OCI-LY7 (cell line): ENCODE measurements at regions not wholly inside any gene's neighbourhood (a gene's known extent, or its start where the extent isn't known, plus 50 kb on each side); places are given as distances from the start of the nearest gene placed in this dataset.

Experiments
- EZH2phosphoT487 ChIP-seq: fragments of 200-600 bp; sonication (generic); IDR thresholded peaks from 2 replicates; pipeline ENCODE4 v1.6.1; 2018; ENCODE audit warnings: low read depth, borderline replicate concordance, mild to moderate bottlenecking, mixed run types, antibody characterized with exemption, low read length, moderate library complexity, mixed read lengths
- TF ChIP-seq, protein P1 (sequence below): fragments of 200-600 bp; sonication (generic); conservative IDR thresholded peaks from 2 replicates; pipeline ENCODE4 v1.5.1; 2014; ENCODE audit warnings: mild to moderate bottlenecking, antibody characterized with exemption, low read length, moderate library complexity, mixed read lengths

DNA sequence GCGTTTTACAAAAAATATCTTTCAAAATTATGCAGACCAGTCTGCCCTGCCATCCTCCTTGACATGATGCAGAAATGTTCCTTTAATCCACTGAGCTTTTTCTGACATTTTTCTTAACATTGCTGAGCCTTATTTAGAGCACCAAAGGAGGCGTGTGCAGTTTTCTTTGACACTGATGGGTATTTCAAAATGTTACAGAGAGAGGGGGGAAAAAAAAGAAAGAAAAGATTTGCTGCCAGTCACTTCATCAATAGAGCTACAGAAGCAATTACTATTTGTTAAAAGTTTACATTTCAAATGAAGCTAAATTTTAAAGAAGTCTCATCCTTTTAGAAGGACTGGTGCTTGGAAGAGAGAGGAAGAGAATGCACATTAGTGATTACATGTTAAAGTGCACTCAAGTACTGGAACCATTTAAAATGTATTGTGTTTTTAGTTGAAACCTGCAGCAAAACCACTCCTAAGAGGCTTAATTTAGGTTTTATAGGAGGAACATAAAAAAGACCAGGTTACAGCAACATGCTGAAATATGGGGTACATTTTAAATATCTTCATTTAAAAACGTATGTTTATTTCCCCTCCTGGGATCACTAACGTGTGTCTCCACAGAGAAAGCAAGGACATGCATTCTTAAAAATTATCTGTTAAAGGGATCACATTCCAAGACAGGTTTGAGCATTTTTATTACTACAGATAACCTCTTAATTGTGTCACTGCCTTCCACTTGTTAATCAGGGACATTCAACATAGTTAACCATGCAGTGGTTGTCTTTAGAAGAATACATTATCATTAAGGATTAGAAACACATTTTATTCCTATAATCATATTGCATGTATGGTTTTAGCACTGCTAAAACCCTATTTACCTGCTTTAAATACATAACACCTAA lies 258.4 kb downstream of the MEIS1 start:
- TF ChIP-seq, protein P1, sequence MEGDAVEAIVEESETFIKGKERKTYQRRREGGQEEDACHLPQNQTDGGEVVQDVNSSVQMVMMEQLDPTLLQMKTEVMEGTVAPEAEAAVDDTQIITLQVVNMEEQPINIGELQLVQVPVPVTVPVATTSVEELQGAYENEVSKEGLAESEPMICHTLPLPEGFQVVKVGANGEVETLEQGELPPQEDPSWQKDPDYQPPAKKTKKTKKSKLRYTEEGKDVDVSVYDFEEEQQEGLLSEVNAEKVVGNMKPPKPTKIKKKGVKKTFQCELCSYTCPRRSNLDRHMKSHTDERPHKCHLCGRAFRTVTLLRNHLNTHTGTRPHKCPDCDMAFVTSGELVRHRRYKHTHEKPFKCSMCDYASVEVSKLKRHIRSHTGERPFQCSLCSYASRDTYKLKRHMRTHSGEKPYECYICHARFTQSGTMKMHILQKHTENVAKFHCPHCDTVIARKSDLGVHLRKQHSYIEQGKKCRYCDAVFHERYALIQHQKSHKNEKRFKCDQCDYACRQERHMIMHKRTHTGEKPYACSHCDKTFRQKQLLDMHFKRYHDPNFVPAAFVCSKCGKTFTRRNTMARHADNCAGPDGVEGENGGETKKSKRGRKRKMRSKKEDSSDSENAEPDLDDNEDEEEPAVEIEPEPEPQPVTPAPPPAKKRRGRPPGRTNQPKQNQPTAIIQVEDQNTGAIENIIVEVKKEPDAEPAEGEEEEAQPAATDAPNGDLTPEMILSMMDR: no peak
- TF ChIP-seq EZH2phosphoT487: no peak
